Activated CD4-positive, CD25-positive, alpha-beta regulatory T cell (primary cell): ENCODE measurements at regions not wholly inside any gene's neighbourhood (a gene's known extent, or its start where the extent isn't known, plus 50 kb on each side); places are given as distances from the start of the nearest gene placed in this dataset.
"Not testable (repeated sequence)": the region's sequence is repeated elsewhere in the genome, so short reads cannot be mapped to it uniquely, and the experiment has no call there.

ENCODE experiments used
- DNase-seq, 4 experiments: peaks; one replicate each; lab custom pipeline; 2025; lab: John Stamatoyannopoulos, UW

DNA sequence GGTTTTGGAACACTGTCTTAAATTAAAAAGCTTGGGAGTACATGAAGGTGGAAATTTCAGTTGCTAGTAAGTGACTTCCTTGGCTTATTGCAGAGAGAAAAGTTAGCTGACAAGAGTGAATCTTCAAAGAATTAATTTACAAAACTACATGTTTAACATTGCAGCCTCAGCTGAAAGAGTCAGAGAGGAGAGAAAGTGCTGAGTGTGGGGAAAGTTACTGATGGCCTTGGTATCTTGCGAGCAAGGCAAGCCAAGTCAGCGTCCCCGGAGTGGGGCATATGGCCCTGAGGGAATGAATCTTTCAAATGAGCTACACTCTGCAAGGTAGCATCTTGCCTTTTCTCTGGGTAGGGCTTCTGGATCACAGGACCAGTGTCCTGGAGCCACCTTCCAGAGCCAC, 131.3 kb downstream of the LPIN1 start:
- no peak for DNase-seq

DNA sequence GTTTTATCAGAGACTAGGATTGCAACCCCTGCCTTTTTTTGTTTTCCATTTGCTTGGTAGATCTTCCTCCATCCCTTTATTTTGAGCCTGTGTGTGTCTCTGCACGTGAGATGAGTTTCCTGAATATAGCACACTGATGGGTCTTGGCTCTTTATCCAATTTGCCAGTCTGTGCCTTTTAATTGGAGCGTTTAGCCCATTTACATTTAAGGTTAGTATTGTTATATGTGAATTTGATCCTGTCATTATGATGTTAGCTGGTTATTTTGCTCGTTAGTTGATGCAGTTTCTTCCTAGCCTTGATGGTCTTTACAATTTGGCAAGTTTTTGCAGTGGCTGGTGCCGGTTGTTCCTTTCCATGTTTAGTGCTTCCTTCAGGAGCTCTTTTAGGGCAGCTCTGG, 138.8 kb downstream of the LPIN1 start:
- DNase-seq, result not testable (repeated sequence)

DNA sequence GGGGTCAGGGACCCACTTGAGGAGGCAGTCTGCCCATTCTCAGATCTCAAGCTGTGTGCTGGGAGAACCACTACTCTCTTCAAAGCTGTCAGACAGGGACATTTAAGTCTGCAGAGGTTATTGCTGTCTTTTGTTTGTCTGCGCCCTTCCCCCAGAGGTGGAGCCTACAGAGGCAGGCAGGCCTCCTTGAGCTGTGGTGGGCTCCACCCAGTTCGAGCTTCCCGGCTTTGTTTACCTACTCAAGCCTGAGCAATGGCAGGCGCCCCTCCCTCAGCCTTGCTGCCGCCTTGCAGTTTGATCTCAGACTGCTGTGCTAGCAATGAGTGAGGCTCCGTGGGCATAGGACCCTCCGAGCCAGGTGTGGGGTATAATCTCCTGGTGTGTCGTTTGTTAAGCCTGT, 140.5 kb downstream of the LPIN1 start:
- not testable (repeated sequence) for DNase-seq

DNA sequence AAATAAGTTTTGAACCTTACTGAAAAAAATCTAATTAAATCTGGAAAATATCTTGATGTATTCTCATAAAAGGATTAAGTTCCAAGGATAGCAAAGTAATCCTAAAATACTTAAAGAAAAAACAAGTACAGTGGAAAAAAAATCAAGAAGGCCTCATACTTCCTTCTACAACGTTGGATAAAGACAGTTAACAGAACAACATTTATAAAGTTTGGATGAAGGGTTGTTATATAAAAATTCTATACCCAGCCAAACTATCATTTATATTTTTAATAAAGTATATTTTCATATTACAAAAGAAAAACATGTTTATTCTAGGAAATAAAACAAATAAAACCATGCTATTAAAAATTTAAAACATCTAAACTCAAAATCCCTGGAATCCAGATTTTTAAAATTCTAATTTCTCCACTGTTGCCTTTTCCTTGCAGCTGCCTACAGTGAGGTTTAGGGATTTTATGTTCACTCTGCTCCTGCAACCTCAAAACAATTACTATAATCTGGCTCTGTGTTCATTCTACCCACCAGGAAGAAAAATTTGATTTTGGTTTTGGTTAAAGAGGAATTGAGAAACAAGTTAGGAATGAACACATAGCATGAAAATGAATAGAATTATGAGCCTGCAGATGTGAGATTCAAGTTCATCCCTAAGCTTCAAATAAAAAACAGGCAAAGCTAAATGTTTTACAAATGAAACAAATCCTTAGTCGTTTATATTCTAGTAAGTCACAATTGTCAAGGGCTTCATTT, 142.8 kb downstream of the LPIN1 start:
- DNase-seq, result no peak

DNA sequence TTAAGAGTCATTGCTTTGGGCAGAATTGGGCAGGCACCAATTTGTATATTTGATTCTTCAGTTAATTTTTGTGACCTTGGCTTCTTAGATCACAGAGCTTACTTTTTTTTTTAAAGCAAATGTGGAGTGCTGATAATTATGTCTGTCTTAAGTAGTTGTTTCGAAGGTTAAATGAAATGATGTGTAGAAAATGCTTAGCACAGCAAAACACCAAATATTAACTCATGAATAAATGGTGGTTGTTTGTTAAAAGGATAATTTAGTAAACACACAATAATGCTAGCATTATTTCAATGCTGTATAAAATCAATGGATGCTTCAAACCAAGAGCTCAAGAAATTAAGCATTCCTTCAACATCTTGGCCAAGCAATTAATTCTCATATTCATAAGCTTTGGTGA, 143.4 kb downstream of the LPIN1 start:
- no peak for DNase-seq

DNA sequence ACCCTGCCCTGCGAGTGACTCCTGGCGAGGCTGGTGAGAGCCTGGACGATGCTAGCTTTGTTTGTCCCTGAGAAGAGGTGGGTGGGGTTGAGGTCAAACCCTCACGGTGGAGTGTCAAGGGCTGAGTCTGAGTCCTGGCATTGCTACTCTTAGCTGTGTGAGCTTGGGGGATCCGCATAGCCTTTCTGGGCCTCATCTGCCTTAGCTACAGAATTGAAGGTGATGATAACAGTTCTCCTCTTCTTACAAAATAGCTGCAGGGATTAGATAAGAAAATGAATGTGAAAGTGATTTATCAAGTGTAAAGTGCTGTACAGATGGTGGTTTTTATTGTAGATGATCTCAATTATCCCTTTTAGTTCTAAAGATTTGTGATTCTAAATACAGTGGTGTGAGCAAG, 144.6 kb downstream of the LPIN1 start:
- DNase-seq, result no peak

DNA sequence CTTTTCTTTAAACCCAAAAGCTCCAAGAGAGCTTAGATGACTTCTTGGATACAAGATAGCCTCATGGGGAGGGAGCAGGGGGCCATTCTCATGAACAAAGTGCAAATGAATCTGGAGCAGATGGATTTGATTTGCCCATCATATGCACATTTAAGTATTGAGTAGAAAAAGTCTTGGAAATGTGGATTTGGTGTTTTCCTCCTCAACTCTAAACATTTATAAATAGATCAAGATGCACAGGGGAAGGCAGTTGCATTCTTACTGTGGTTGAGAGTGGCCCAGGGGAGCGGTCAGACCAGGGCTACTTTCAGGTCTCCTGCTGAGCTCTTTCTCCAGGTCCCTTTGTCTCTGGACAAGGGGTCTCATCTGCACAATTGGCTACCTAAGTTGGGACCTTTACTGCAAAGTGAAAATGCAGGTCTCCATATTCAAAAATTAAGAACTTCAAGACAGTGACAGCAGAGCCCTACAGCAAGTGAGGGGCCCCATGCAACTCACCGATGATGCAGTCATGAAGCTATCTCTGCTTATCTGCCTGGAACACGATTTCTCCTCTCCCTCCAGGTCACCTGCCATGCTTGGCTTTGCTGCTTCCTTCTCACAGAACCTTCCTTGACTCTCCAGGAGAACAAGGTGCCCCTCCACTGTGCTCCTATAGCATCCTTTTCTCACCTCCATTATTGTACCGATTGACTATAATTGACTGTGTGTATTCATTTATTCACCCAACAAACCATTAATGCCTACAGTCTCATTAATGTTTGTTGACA, 145.4 kb downstream of the LPIN1 start:
- DNase-seq, result no peak

DNA sequence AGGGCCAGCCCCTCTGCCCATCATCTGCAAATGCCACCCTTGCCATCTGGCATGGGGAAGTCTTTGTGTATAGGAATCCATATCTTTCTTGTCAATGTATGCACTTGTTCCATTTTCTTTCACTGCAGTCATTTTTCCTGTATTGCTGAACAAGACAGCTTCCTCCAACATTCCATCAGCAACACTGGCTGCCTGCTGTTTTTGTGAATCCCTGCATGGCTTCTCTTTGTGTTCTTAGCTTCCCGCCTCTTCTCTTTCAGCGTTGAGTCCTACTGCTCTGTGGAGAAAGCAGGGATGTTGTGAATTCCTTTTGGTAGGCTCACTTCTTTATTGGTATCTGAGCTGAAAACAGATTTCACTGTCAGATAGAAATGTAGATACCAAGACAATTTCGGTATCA, 150.0 kb downstream of the LPIN1 start:
- no peak for DNase-seq

DNA sequence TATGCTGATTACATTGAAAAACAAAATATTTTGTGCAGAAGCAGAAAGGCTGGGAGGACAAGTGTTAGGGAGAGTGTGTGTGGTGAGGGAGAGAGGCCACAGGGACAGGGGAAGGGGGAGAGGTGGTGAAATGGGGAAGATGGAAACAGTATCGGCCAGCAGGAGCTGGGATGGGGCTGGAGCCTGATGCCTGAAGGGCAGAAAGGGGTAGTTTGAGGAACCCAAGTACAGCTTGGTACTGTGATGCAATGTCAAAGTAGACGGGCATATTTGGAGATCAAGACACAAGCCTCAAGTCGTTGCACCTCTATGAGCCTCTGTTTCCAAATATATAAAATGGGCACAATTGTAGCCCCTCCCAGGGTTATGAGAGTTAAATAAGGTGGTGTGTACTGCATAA, 152.1 kb downstream of the LPIN1 start:
- DNase-seq, result no peak

DNA sequence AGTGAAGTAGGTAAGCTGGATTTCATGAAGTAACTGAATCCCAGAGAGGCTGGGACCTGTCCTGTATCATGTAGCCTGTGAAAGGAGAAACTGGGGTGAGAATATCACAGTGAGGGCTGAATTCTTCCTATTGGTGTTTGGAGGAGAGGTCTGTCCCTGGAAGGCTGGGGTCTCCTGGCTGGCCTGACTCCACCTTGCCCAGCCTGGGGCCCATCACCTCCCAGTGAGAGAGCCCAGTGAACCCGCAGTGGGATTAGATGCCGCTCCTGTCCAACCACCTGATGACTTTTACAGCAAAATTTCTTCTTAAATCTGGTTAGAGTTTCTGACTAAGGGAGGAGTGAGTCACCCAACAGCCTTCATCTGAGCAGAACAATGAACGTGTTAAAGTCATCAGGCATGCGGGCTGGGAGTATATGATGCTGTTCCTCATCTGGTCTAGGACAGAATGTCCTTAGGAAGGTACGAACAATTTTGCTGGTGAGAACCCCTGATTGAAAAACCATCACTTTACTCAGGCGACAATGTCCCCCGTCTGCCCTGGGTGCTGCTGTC, 152.9 kb downstream of the LPIN1 start:
- DNase-seq, result no peak

DNA sequence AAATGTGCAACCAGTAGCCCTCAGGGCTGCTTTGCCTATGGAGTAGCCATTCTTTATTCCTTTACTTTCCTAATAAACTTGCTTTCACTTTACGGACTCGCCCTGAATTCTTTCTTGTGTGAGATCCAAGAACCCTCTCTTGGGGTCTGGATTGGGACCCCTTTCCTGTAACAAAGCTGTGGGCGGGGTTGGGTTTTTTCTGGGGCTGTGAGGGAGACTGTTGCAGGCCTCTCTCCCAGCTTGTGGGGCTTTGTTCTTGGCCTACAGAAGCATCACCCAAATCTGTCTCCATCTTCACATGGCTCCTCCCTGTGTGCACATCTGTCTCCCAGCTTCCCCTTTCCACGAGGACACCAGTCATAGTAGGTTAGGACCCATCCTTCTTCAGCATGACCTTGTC, 154.5 kb downstream of the LPIN1 start:
- DNase-seq, result not testable (repeated sequence)

DNA sequence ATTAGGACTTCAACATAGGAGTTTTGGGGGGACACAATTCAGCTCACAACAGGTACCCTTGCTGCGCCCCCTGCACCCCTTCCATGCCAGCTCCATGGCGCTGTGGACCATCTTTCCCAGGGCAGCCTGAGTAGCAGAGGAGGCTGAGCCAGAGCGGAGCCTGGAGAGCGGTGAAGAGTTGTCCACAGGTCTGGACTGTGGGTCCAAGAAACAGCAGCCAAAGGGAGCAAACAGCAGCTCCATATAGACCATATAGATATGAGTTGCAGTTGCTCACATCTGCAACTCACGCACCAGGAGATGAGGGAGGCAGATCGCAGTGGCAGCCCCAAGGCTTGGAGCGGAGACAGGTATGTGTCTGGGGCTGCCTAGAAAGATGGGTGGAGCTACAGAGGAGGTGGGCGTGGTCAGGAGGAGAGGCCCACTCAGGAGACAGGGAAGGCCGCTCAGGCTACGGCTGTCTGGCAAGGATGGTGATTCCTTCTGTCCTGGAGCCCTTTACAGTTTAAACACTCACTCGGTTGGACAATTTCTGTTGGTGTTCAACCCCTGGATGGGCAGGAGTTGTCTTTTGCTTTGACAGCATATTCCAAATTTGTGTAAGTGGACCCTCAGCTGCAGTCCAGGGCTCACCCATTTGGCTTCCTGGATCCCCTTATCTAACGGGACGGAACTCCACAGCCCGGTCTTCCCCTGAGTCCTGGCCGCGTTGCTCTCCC, 155.1 kb downstream of the LPIN1 start:
- no peak for DNase-seq

DNA sequence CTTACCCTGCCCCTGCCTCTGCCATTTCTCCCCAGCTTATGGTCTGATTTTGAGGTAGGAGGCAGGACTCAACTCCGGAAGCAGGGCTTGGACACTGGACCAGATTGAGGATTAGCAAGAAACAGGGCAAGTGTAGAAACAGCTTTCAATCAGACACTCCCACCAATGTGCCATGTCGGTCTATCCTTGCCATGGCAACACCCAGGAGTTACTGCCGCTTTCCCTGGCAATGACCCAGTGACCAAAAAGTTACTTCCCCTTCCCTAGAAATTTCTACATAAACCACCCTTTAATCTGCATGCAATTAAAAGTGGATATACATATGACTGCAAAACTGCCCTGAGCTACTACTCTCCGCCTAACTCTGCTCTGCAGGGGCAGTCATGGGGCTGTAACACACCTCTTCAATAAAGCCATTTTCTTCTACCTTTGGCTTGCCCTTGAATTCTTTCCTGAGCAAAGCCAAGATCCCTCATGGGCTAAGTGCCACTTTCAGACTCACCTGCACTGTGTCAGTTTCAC, 156.7 kb downstream of the LPIN1 start:
- no peak for DNase-seq

DNA sequence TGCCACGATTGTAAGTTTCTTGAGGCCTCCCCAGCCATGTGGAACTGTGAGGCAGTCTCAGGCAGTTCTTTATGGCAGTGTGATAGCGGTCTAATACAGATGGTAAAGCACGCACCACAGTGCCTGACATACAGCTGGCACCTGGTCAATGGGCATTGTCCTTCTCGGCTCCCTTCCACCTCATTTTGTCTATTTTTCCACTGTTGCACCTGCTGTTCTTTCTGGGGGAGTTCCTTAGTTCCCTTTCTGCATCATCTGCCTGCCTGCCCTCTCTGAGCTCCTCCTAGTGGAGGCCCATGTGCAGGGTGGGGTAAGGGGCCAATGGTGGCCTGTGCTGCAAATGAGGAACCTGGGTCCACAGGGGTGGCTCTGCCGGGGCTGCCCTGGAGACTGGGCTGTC, 157.6 kb downstream of the LPIN1 start:
- DNase-seq, result no peak

DNA sequence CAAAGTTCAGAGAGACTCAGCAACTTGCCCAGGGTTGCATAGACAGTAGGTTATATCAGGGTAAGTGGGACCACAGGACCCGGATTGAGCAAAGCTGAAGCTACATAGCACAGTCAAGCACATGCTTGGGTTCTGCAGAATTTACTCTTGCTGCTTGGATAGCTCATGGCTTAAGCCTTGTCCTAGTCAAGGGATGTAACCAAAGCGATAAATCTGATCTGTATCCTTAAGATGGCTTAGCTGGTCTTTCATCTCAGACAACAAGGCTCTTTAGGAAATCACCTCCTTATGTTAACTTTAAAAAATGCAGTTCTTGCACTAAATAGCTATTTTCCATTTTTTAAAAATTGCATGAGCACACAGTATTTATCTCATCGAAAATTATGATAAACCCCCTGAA, 158.5 kb downstream of the LPIN1 start:
- no peak for DNase-seq

DNA sequence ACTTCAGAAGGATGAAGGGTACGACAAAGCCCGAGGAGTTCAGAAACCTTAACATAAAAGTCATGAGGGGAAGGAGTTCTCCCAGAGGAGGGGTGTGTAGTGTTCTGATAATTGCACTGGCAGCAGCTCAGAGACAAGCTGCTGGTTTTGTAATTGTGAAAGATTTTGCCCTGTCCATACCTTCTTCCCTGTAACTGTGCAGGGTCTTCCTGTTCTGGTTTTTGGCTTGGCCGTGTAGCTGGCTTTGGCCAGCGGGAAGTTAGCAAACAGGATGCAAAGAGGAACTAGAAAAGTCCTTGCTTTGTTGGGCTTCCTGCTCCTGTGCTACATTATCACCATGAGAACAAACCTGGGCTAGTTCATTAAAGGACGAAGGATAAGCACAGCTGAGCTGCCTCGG, 160.8 kb downstream of the LPIN1 start:
- DNase-seq, result no peak

DNA sequence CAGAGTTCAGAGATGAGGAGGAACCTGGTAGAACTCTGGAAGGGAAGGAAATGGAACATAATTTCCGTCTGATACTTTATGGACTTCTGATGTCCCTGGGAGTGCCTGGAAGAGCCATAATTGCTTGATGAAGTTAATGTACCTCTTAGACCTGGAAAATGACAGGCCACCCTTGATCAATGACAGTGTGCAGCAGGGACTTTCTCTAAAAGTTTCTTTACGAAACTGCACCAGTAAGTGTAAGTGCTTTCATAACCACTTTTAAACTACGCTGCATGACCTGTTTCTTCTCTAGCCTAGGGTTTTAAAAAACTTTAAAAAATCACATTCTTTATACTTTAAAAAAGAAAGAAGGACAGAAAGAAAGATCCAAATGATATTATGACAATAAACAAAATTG, 164.5 kb downstream of the LPIN1 start:
- DNase-seq, result no peak

DNA sequence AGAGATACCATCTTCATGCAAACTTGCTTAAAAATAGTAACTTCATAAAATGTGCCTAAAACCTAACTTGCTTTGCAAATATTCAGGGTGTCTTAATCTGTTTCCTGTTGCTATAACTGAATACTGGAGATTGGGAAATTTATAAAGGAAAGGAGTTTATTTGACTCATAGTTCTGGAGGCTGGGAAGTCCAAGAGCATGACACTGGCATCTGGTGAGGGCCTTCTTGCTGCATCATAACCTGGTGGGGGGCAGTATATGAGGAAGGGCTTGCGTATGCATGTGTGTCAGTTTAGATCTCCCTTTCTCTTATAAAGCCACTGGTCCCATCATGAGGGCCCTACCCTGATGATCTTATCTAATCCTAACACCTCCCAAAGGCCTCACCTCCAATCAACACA, 166.5 kb downstream of the LPIN1 start:
- no peak for DNase-seq

DNA sequence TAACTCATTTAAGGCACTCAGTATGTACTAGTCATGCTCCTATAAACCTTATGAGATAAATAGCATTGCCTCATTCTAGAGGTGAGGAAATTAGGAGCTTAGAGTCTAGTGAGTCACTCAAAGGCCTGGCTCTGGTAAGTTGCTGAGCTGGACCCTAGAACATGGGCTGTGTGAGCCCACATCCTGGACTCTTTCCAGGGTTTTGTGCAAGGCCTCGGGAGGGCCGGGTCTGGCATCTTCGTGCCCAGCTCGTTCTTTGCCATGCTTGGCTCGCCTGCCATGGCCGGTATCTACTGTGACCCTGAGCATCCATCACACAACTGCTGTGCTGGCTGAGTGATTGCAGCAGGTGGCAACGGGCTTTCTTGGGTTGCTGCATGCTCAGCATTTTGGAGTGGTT, 168.0 kb downstream of the LPIN1 start:
- no peak for DNase-seq

DNA sequence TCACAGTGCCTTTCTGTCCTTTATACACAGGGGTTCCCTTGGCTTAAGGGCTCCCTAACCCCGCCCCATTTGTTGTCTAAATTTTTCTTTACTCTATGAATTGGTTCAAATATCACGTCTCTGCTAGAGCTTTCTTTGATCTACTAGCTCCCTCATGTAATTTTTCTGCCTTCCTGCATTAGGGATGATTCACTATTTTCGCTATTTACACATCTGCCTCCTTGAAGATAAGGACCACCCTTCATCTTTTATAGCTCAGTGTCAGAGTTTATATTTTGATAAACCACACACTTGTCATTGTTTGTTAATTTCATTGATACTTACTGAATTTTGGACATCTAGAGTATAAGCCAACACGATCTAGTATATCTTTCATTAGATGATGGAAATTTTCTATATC, 169.2 kb downstream of the LPIN1 start:
- no peak for DNase-seq

DNA sequence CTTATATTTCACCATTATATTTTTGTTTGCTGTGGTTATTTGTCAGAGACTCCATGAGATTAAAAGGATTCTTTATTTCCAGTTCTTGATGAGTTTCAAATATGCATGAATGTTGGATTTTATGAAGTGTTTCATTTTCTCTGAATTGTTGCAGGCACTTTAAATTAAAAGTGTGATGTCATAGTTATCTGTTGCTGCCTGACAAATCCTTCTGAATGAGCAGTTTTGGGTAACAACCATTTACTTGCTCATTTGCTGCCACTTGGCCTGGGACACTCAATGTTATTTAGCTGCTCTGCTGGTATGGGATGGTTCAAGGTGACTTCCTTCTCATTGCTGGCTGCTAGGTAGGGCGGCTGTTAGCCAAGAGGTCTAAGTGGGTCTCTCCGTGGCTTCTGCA, 173.5 kb downstream of the LPIN1 start:
- no peak for DNase-seq

DNA sequence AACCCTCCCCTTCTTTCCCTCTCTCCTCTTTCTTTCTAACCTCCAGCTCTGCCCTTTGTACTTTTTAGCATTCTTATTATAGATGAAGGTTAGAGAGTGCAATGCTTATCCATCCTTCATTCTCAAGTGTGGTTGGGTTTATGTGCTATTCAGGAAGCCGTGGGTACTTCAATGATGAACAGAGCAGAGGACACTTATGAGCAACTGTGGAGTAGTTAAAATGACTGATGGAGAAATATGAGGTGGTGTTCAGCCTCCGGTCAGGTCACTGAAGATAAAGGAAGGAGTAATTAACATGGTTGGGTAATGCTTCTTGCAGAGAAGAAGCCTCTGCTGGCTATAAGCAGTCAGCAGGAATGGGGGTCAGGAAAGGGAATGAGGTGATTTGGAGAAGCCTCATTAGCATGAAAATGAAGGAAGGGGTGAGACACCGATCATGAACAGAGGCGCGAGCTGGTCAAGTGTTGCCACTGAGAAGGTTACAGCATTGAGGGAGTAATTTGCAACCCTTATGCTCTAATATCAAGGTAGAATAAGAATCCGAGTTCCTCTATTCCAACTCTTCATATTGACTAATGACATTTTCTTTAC, 174.7 kb downstream of the LPIN1 start:
- no peak for DNase-seq
